22Rv1 (cell line): ENCODE measurements at regions not wholly inside any gene's neighbourhood (a gene's known extent, or its start where the extent isn't known, plus 50 kb on each side); places are given as distances from the start of the nearest gene placed in this dataset.

ENCODE experiments used
- ZFX ChIP-seq: fragments of 450-650 bp; IDR thresholded peaks from 2 replicates; pipeline ENCODE4 v1.6.1; 2017; ENCODE audit warnings: antibody characterized with exemption, borderline replicate concordance
- TF ChIP-seq, protein P1 (sequence below): fragments of 450-650 bp; IDR thresholded peaks from 2 replicates; pipeline ENCODE4 v1.5.1; 2017; ENCODE audit warnings: mild to moderate bottlenecking

DNA sequence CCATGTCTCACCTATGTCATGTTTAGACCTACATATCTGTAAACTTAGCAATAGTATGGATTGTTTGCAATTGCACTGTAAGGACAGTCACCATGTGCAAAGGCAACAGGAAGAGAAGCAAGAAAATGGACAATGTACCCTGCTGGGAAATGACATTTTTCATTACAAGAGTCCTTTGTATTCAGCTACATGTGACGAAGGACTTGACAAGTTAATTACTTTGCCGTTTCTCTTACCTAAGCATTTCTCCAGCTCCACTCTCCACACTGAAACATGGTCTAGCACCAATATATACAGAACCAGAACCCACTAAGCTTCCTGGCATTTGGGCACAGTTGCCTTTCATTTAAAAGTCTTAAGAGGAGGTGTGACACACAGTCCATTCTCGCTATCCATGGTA, 76.6 kb upstream of the PFKP start:
- TF ChIP-seq, protein P1, sequence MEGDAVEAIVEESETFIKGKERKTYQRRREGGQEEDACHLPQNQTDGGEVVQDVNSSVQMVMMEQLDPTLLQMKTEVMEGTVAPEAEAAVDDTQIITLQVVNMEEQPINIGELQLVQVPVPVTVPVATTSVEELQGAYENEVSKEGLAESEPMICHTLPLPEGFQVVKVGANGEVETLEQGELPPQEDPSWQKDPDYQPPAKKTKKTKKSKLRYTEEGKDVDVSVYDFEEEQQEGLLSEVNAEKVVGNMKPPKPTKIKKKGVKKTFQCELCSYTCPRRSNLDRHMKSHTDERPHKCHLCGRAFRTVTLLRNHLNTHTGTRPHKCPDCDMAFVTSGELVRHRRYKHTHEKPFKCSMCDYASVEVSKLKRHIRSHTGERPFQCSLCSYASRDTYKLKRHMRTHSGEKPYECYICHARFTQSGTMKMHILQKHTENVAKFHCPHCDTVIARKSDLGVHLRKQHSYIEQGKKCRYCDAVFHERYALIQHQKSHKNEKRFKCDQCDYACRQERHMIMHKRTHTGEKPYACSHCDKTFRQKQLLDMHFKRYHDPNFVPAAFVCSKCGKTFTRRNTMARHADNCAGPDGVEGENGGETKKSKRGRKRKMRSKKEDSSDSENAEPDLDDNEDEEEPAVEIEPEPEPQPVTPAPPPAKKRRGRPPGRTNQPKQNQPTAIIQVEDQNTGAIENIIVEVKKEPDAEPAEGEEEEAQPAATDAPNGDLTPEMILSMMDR = no peak
- TF ChIP-seq ZFX = no peak
